HepG2 (cell line): ENCODE measurements at regions not wholly inside any gene's neighbourhood (a gene's known extent, or its start where the extent isn't known, plus 50 kb on each side); places are given as distances from the start of the nearest gene placed in this dataset.

Source experiments
- CAMTA2 ChIP-seq: sonication (generic); formaldehyde crosslinking; IDR thresholded peaks from 2 replicates; pipeline ENCODE4 v1.4.0; 2020; ENCODE audit warnings: mild to moderate bottlenecking, missing genetic modification reagents, borderline replicate concordance
- CBFB ChIP-seq: sonication (generic); formaldehyde crosslinking; IDR thresholded peaks from 2 replicates; pipeline ENCODE4 v1.4.0; 2020; ENCODE audit warnings: missing genetic modification reagents
- PRDM4 ChIP-seq: sonication (generic); formaldehyde crosslinking; IDR thresholded peaks from 2 replicates; pipeline ENCODE4 v1.9.0; 2021; ENCODE audit warnings: missing genetic modification reagents, borderline replicate concordance
- TRIM22 ChIP-seq: fragments of 450-650 bp; IDR thresholded peaks from 2 replicates; pipeline ENCODE4 v1.6.1; 2017
- ZNF24 ChIP-seq: fragments of 450-650 bp; IDR thresholded peaks from 2 replicates; pipeline ENCODE4 v1.6.1; 2017; ENCODE audit warnings: antibody characterized with exemption, mild to moderate bottlenecking
- ZNF326 ChIP-seq: sonication (generic); formaldehyde crosslinking; IDR thresholded peaks from 2 replicates; pipeline ENCODE4 v1.4.0; 2020; ENCODE audit warnings: missing genetic modification reagents, borderline replicate concordance
- ZNF383 ChIP-seq: sonication (generic); formaldehyde crosslinking; IDR thresholded peaks from 2 replicates; pipeline ENCODE4 v1.4.0; 2020; ENCODE audit warnings: missing genetic modification reagents, mild to moderate bottlenecking, borderline replicate concordance
- ZNF576 ChIP-seq: sonication (generic); formaldehyde crosslinking; IDR thresholded peaks from 2 replicates; pipeline ENCODE4 v1.4.0; 2020; ENCODE audit warnings: mild to moderate bottlenecking, missing genetic modification reagents
- ZNF670 ChIP-seq: sonication (generic); formaldehyde crosslinking; IDR thresholded peaks from 2 replicates; pipeline ENCODE4 v1.8.0; 2022; ENCODE audit warnings: mild to moderate bottlenecking, missing genetic modification reagents, borderline replicate concordance
- ZNF672 ChIP-seq: sonication (generic); formaldehyde crosslinking; IDR thresholded peaks from 2 replicates; pipeline ENCODE4 v1.8.1; 2022; ENCODE audit warnings: missing genetic modification reagents
- TF ChIP-seq, protein P1 (sequence below): sonication (generic); formaldehyde crosslinking; IDR thresholded peaks from 2 replicates; pipeline ENCODE4 v1.4.0; 2020; ENCODE audit warnings: missing genetic modification reagents
- TF ChIP-seq, protein P2 (sequence below), 2 experiments: fragments of 450-650 bp in 1 of 2; sonication (generic) in 1 of 2; formaldehyde crosslinking; IDR thresholded peaks; 2 replicates each; pipeline versions ENCODE4 v1.5.0 to v1.8.0; 2020 to 2022; ENCODE audit warnings: mild to moderate bottlenecking in 1 of 2, missing genetic modification reagents in 1 of 2

- TF ChIP-seq TRIM22 (no peak), ZNF383 (CRISPR knock-in tag) (no peak), ZNF672 (CRISPR knock-in tag) (no peak), ZNF24 (no peak), ZNF670 (no peak), ZNF326 (CRISPR knock-in tag) (no peak), PRDM4 (CRISPR knock-in tag) (no peak), CBFB (CRISPR knock-in tag) (no peak), CAMTA2 (CRISPR knock-in tag) (no peak), ZNF576 (CRISPR knock-in tag) (no peak)
- TF ChIP-seq, protein P1, sequence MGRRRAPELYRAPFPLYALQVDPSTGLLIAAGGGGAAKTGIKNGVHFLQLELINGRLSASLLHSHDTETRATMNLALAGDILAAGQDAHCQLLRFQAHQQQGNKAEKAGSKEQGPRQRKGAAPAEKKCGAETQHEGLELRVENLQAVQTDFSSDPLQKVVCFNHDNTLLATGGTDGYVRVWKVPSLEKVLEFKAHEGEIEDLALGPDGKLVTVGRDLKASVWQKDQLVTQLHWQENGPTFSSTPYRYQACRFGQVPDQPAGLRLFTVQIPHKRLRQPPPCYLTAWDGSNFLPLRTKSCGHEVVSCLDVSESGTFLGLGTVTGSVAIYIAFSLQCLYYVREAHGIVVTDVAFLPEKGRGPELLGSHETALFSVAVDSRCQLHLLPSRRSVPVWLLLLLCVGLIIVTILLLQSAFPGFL (CRISPR knock-in tag): no peak
- TF ChIP-seq, protein P2, sequence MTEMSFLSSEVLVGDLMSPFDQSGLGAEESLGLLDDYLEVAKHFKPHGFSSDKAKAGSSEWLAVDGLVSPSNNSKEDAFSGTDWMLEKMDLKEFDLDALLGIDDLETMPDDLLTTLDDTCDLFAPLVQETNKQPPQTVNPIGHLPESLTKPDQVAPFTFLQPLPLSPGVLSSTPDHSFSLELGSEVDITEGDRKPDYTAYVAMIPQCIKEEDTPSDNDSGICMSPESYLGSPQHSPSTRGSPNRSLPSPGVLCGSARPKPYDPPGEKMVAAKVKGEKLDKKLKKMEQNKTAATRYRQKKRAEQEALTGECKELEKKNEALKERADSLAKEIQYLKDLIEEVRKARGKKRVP (CRISPR knock-in tag; IDR thresholded peaks at IDR 0.05): no peak
These were observed 76.0 kb upstream of the HMGA2 start (continued) for GRCh38 chr12:65748332-65748731.
